ENCODE measurements at regions not wholly inside any gene's neighbourhood (a gene's known extent, or its start where the extent isn't known, plus 50 kb on each side); places are given as distances from the start of the nearest gene placed in this dataset.

DNA sequence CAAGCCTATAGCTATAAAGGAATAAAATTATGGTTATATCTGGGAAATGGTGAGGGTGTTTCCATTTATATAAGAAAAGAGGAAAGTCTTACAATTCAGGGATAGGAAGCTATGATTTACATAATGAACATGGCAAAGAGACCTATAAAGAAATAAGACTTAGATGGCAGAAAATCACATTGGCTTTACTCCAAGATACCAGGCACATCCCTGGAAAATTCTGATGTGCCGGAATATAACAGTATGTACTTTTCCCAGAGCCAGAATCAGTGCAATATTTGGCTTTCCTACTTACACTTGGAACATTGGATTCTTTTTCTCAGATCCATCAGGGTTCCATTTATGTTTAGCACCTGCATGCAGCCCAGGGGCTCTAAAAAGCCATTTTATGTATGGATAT lies 357.8 kb downstream of the CETN3 start:
- TF ChIP-seq, protein P1, sequence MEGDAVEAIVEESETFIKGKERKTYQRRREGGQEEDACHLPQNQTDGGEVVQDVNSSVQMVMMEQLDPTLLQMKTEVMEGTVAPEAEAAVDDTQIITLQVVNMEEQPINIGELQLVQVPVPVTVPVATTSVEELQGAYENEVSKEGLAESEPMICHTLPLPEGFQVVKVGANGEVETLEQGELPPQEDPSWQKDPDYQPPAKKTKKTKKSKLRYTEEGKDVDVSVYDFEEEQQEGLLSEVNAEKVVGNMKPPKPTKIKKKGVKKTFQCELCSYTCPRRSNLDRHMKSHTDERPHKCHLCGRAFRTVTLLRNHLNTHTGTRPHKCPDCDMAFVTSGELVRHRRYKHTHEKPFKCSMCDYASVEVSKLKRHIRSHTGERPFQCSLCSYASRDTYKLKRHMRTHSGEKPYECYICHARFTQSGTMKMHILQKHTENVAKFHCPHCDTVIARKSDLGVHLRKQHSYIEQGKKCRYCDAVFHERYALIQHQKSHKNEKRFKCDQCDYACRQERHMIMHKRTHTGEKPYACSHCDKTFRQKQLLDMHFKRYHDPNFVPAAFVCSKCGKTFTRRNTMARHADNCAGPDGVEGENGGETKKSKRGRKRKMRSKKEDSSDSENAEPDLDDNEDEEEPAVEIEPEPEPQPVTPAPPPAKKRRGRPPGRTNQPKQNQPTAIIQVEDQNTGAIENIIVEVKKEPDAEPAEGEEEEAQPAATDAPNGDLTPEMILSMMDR (IDR thresholded peaks at IDR 0.05; ENCODE audit: poor library complexity) = no peak
- TF ChIP-seq EZH2 (IDR thresholded peaks at IDR 0.05; ENCODE audit: borderline replicate concordance) (no peak), EZH2phosphoT487 (IDR thresholded peaks at IDR 0.05; ENCODE audit: low read depth, severe bottlenecking, unreplicated experiment) (no peak)
